K562 (cell line): ENCODE measurements at regions not wholly inside any gene's neighbourhood (a gene's known extent, or its start where the extent isn't known, plus 50 kb on each side); places are given as distances from the start of the nearest gene placed in this dataset.

Experiments used
- ATAC-seq: fragments of 200-7000 bp; cut with Tn5 transposase; 3 replicates; pipeline ENCODE4 v1.9.1; 2020; ENCODE audit warnings: moderate library complexity
- BruUV-seq: library from RNA; stranded (reverse); fragments of 400-500 nt; replicated peaks from 2 replicates; lab custom pipeline; 2021; lab: Mats Ljungman, UMichigan
- CTCF ChIA-PET: fragments of 300-600 bp; formaldehyde crosslinking; extraction: SDS; loops from one replicate; lab custom pipeline; 2021; ENCODE audit warnings: low intra/inter-chr PET ratio; lab: Yijun Ruan, JAX
- POLR2A ChIA-PET: fragments of 300-600, 350-650 bp; sonication (Branson Sonifier 250); formaldehyde crosslinking; extraction: SDS; loops from one replicate; lab custom pipeline; 2021; ENCODE audit warnings: antibody characterized with exemption, inconsistent platforms; lab: Yijun Ruan, JAX
- DNase-seq, 4 experiments: peaks; one replicate each; pipeline versions ENCODE4 v3.0.0 to v3.0.0-alpha.2; 2011 to 2018; ENCODE audit warnings: low spot score in 3 of 4, mixed read lengths in 3 of 4; ENCODE audit errors: extremely low read depth in 1 of 4
- FAIRE-seq: peaks from 2 replicates; lab custom pipeline; 2011; peaks lifted over from hg19 to GRCh38; lab: Jason Lieb, UNC
- H2AFZ ChIP-seq: 2 replicates; pipeline ENCODE4 v1.6.0; 2011; ENCODE audit warnings: low read depth, low read length, control low read depth, inconsistent platforms
- H3K27ac ChIP-seq: fragments of 200-600 bp; 3 replicates; pipeline ENCODE4 v1.8.0; 2011; ENCODE audit warnings: low read depth, mild to moderate bottlenecking, control low read depth, inconsistent platforms, low read length, moderate library complexity, mixed read lengths; ENCODE audit errors: extremely low read depth
- H3K27me3 ChIP-seq, 2 experiments: fragments of 300-600 bp in 1 of 2; 2 replicates in 1 of 2; 3 replicates in 1 of 2; pipeline versions ENCODE4 v1.6.0 to v1.8.0; 2011; ENCODE audit warnings: inconsistent platforms in 2 of 2, low read length in 2 of 2, mild to moderate bottlenecking in 1 of 2, mixed read lengths in 1 of 2, moderate library complexity in 1 of 2; ENCODE audit not compliant: control insufficient read depth in 2 of 2, insufficient read depth in 2 of 2
- H3K36me3 ChIP-seq: fragments of 300-600 bp; 3 replicates; pipeline ENCODE4 v1.8.0; 2011; ENCODE audit warnings: mild to moderate bottlenecking, low read length, inconsistent platforms; ENCODE audit not compliant: control insufficient read depth, insufficient read depth
- H3K4me1 ChIP-seq, 2 experiments: fragments of 200-600 bp in 1 of 2; replicated peaks in 1 of 2; 2 replicates in 1 of 2; 3 replicates in 1 of 2; pipeline versions ENCODE4 v1.5.1 to v1.8.0; 2011; ENCODE audit warnings: inconsistent platforms in 2 of 2, low read length in 2 of 2, mild to moderate bottlenecking in 1 of 2, mixed read lengths in 1 of 2, moderate library complexity in 1 of 2; ENCODE audit not compliant: control insufficient read depth in 2 of 2, insufficient read depth in 2 of 2
- H3K4me2 ChIP-seq: 2 replicates; pipeline ENCODE4 v1.6.1; 2011; ENCODE audit warnings: low read length, control low read depth, inconsistent platforms, mixed read lengths; ENCODE audit not compliant: insufficient read depth
- H3K4me3 ChIP-seq: fragments of 200-600 bp; sonication (generic), shearing (Covaris generic); 2 replicates; pipeline ENCODE4 v1.5.1; 2016; ENCODE audit warnings: control low read depth, inconsistent platforms
- H3K79me2 ChIP-seq: fragments of 200-600 bp; 3 replicates; pipeline ENCODE4 v1.8.0; 2011; ENCODE audit warnings: low read length, inconsistent platforms; ENCODE audit not compliant: control insufficient read depth, insufficient read depth
- H3K9ac ChIP-seq, 2 experiments: 2 replicates each; pipeline versions ENCODE4 v1.6.0 to v1.6.1; 2011; ENCODE audit warnings: low read depth in 2 of 2, low read length in 2 of 2, control low read depth in 1 of 2, inconsistent platforms in 1 of 2, mild to moderate bottlenecking in 1 of 2, mixed read lengths in 1 of 2; ENCODE audit not compliant: insufficient read depth in 1 of 2
- H3K9me1 ChIP-seq: one replicate; pipeline ENCODE4 v1.6.0; 2011; ENCODE audit warnings: inconsistent platforms, mild to moderate bottlenecking, low read length, moderate library complexity; ENCODE audit not compliant: control insufficient read depth, insufficient read depth
- H3K9me3 ChIP-seq: replicated peaks from 2 replicates; pipeline ENCODE4 v1.5.1; 2011; ENCODE audit warnings: low read depth, low read length, inconsistent platforms; ENCODE audit not compliant: control insufficient read depth, insufficient read depth
- H4K20me1 ChIP-seq: replicated peaks from 2 replicates; pipeline ENCODE4 v1.6.1; 2011; ENCODE audit warnings: low read length, inconsistent platforms, mixed read lengths; ENCODE audit not compliant: control insufficient read depth, insufficient read depth
- BCLAF1 ChIP-seq, 2 experiments: fragments of 450-650 bp in 1 of 2; IDR thresholded peaks; 2 replicates each; pipeline ENCODE4 v1.6.1; 2011 to 2017; ENCODE audit warnings: low read depth in 2 of 2, antibody characterized with exemption in 1 of 2, borderline replicate concordance in 1 of 2, low read length in 1 of 2, mild to moderate bottlenecking in 1 of 2, mixed read lengths in 1 of 2; ENCODE audit not compliant: control insufficient read depth in 1 of 2
- SMARCB1 ChIP-seq: IDR thresholded peaks from 2 replicates; pipeline ENCODE4 v1.6.1; 2011; ENCODE audit warnings: improper control_type of control experiment, low read depth; ENCODE audit not compliant: insufficient read length
- ZNF518B ChIP-seq: fragments of 250-450 bp; sonication (Bioruptor Pico); IDR thresholded peaks from 2 replicates; pipeline ENCODE4 v1.5.0; 2021; ENCODE audit warnings: mild to moderate bottlenecking, moderate library complexity
- WGBS: fragments of 100-300 bp; shearing (Covaris generic); methylation state at CpG from one replicate; pipeline ENCODE4 v1.1.6; 2016; ENCODE audit warnings: low coverage, mixed read lengths; ENCODE audit not compliant: insufficient coverage; ENCODE audit errors: missing lambda C conversion rate; 5-methylcytosine and 5-hydroxymethylcytosine counted together
- in situ Hi-C: fragments of 300-500 bp; cut with MboI; formaldehyde crosslinking; loops from 4 replicates; pipeline ENCODE4 v1.15.0; 2018; ENCODE audit warnings: inconsistent platforms, mixed read lengths
- intact Hi-C: fragments of 100-400 bp; cut with micrococcal nuclease; formaldehyde crosslinking; loops from 2 replicates; pipeline ENCODE4 v1.14.2; 2022

DNA sequence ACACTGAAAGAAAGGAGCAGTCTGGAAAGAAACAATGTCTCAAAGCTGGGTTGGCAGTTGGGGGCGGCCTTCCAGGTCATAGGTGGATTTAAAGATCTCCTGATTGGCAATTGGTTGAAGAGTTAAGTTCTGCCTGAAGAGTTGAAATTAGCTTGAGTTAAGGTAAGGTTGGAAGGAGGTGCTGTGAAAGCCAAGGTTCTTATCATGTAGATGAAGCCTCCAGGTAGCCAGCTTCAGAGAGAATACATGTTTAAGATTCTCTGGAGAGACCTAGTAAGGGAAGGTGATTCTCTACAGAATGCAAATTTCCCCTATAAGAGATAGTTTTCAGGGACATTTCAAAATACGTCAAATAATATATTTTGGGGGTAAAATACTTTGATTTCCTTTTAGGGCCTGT is 387.1 kb downstream of the TMEM232 start:
- H3K9me3 ChIP-seq, result no peaks in the 10 kb centered on the region; the same call in 1 of the 2 replicates
- FAIRE-seq (no peak), DNase-seq (no peak), ATAC-seq (no peak)
- H3K4me2 ChIP-seq, result no peak overlapping the region
- WGBS, result 0% methylated on average over 2 of the region's 2 CpGs
- no peak overlapping the region for H3K27ac ChIP-seq
- H3K79me2 ChIP-seq, result no peaks in the 10 kb centered on the region
- no peak overlapping the region for H3K9ac ChIP-seq
- no peak overlapping the region for H3K4me3 ChIP-seq
- no peaks in the 10 kb centered on the region for H3K27me3 ChIP-seq
- H3K9me1 ChIP-seq, result no peaks in the 10 kb centered on the region
- no peaks in the 10 kb centered on the region for H3K36me3 ChIP-seq
- no peaks in the 10 kb centered on the region for H4K20me1 ChIP-seq
- intact Hi-C loops (no loop called here), in situ Hi-C loops (no loop called here)
- no peak overlapping the region for H2AFZ ChIP-seq
- ChIA-PET CTCF (no interaction called here), POLR2A (no interaction called here)
- no peak for TF ChIP-seq BCLAF1 (IDR thresholded peaks at IDR 0.05; ENCODE audit: borderline replicate concordance in 1 of 2, control insufficient read depth in 1 of 2, low read depth in 2 of 2, low read length in 1 of 2)
- no peak for TF ChIP-seq SMARCB1
- no peak for TF ChIP-seq ZNF518B
- H3K4me1 ChIP-seq, result no peaks in the 10 kb centered on the region
- BruUV-seq, result no TSS peak
